Body of pancreas (tissue), 4 donors: ENCODE measurements at regions not wholly inside any gene's neighbourhood (a gene's known extent, or its start where the extent isn't known, plus 50 kb on each side); places are given as distances from the start of the nearest gene placed in this dataset.

Source experiments
- POLR2A ChIP-seq, 3 donors: fragments of 450-650 bp; IDR thresholded peaks; one replicate each; pipeline ENCODE4 v1.6.1; 2016; ENCODE audit warnings: antibody characterized with exemption in 3 of 3, mild to moderate bottlenecking in 2 of 3
- TF ChIP-seq, protein P1 (sequence below), 7 experiments: fragments of 450-650 bp in 4 of 7; fragments of 200-600 bp in 3 of 7; sonication (generic) in 3 of 7; IDR thresholded peaks; one replicate each; pipeline ENCODE4 v1.5.1; 2016 to 2019; ENCODE audit warnings: antibody characterized with exemption in 7 of 7

GRCh38 chr3:159803459-159803858 is 185.2 kb upstream of the IL12A start:
- TF ChIP-seq, protein P1, sequence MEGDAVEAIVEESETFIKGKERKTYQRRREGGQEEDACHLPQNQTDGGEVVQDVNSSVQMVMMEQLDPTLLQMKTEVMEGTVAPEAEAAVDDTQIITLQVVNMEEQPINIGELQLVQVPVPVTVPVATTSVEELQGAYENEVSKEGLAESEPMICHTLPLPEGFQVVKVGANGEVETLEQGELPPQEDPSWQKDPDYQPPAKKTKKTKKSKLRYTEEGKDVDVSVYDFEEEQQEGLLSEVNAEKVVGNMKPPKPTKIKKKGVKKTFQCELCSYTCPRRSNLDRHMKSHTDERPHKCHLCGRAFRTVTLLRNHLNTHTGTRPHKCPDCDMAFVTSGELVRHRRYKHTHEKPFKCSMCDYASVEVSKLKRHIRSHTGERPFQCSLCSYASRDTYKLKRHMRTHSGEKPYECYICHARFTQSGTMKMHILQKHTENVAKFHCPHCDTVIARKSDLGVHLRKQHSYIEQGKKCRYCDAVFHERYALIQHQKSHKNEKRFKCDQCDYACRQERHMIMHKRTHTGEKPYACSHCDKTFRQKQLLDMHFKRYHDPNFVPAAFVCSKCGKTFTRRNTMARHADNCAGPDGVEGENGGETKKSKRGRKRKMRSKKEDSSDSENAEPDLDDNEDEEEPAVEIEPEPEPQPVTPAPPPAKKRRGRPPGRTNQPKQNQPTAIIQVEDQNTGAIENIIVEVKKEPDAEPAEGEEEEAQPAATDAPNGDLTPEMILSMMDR (IDR thresholded peaks at IDR 0.05) = no peak
- no peak for TF ChIP-seq POLR2A (IDR thresholded peaks at IDR 0.05)
